HCT116 (cell line): ENCODE measurements at regions not wholly inside any gene's neighbourhood (a gene's known extent, or its start where the extent isn't known, plus 50 kb on each side); places are given as distances from the start of the nearest gene placed in this dataset.

Experiments
- ATAC-seq: fragments of 200-7000 bp; cut with Tn5 transposase; 2 replicates; pipeline ENCODE4 v1.9.1; 2020; ENCODE audit warnings: mild to moderate bottlenecking, moderate library complexity
- BruUV-seq: library from RNA; stranded (reverse); fragments of 400-500 nt; replicated peaks from 2 replicates; lab custom pipeline; 2021; lab: Mats Ljungman, UMichigan
- CTCF ChIA-PET: fragments of 300-600 bp; sonication (Branson Sonifier 250); formaldehyde crosslinking; loops from one replicate; lab custom pipeline; 2021; ENCODE audit warnings: antibody characterized with exemption; lab: Charles Lee
- POLR2A ChIA-PET: fragments of 300-600, 350-600 bp; sonication (Branson Sonifier 250); formaldehyde crosslinking; loops from one replicate; lab custom pipeline; 2021; ENCODE audit warnings: antibody characterized with exemption; lab: Charles Lee
- RAD21 ChIA-PET, 2 experiments: fragments of 300-600 bp; sonication (Branson Sonifier 250); formaldehyde crosslinking; loops; one replicate each; lab custom pipeline; 2023; ENCODE audit warnings: low total read pairs in 2 of 2; ENCODE audit not compliant: uncharacterized antibody in 2 of 2, unreplicated experiment in 2 of 2, low non-redundant PET in 1 of 2; lab: Charles Lee
- DNase-seq: peaks from one replicate; pipeline ENCODE4 v3.0.0-alpha.2; 2010; ENCODE audit warnings: low read depth, low spot score
- H2AFZ ChIP-seq: fragments of 200-600 bp; shearing (Covaris generic), sonication (generic); 2 replicates; pipeline ENCODE4 v1.6.1; 2017; ENCODE audit warnings: low read depth, mixed run types, mixed read lengths, antibody characterized with exemption, low read length; ENCODE audit not compliant: poor library complexity, severe bottlenecking
- H3K27ac ChIP-seq: 2 replicates; pipeline ENCODE4 v1.5.1; 2012; ENCODE audit warnings: low read depth, low read length
- H3K27me3 ChIP-seq: fragments of 200-600 bp; sonication (generic); 2 replicates; pipeline ENCODE4 v1.6.1; 2016; ENCODE audit warnings: mixed run types, low read length, mixed read lengths; ENCODE audit not compliant: insufficient read depth
- H3K36me3 ChIP-seq, 2 experiments: fragments of 200-500 bp in 1 of 2; fragments of 200-600 bp in 1 of 2; sonication (Bioruptor generic) in 1 of 2; sonication (generic) in 1 of 2; 2 replicates each; pipeline versions ENCODE4 v1.5.1 to v1.6.1; 2014 to 2016; ENCODE audit warnings: low read length in 2 of 2, inconsistent platforms in 1 of 2, mixed read lengths in 1 of 2, mixed run types in 1 of 2; ENCODE audit not compliant: insufficient read depth in 2 of 2, control insufficient read depth in 1 of 2
- H3K4me1 ChIP-seq, 2 experiments: fragments of 200-600 bp in 1 of 2; sonication (generic) in 1 of 2; 2 replicates each; pipeline versions ENCODE4 v1.5.1 to v1.6.1; 2012 to 2017; ENCODE audit warnings: low read length in 2 of 2, inconsistent platforms in 1 of 2, mild to moderate bottlenecking in 1 of 2, mixed read lengths in 1 of 2, mixed run types in 1 of 2, moderate library complexity in 1 of 2; ENCODE audit not compliant: insufficient read depth in 2 of 2, control insufficient read depth in 1 of 2
- H3K4me2 ChIP-seq: fragments of 200-600 bp; sonication (generic); 2 replicates; pipeline ENCODE4 v1.6.1; 2017; ENCODE audit warnings: mixed run types, low read length, mixed read lengths
- H3K4me3 ChIP-seq, 2 experiments: fragments of 200-600 bp in 1 of 2; sonication (generic) in 1 of 2; replicated peaks in 1 of 2; 2 replicates each; pipeline ENCODE4 v1.5.1; 2011 to 2016; ENCODE audit warnings: low read length in 2 of 2, control low read depth in 1 of 2, low read depth in 1 of 2, mild to moderate bottlenecking in 1 of 2, mixed read lengths in 1 of 2, mixed run types in 1 of 2
- H3K79me2 ChIP-seq: fragments of 200-600 bp; sonication (generic); 2 replicates; pipeline ENCODE4 v1.6.1; 2017; ENCODE audit warnings: mild to moderate bottlenecking, mixed run types, low read length, moderate library complexity, mixed read lengths; ENCODE audit not compliant: insufficient read depth
- H3K9ac ChIP-seq: fragments of 200-600 bp; sonication (generic); 2 replicates; pipeline ENCODE4 v1.6.1; 2016; ENCODE audit warnings: low read length, mixed read lengths
- H3K9me2 ChIP-seq: fragments of 200-600 bp; sonication (generic), shearing (Covaris generic); 2 replicates; pipeline ENCODE4 v1.6.1; 2017; ENCODE audit warnings: mixed run types, mild to moderate bottlenecking, moderate library complexity; ENCODE audit not compliant: insufficient read depth
- H3K9me3 ChIP-seq, 2 experiments: fragments of 200-500 bp in 1 of 2; fragments of 200-600 bp in 1 of 2; sonication (Bioruptor generic) in 1 of 2; sonication (generic) in 1 of 2; 2 replicates each; pipeline ENCODE4 v1.6.1; 2014 to 2017; ENCODE audit warnings: low read length in 2 of 2, mixed read lengths in 2 of 2, inconsistent platforms in 1 of 2, low read depth in 1 of 2, mild to moderate bottlenecking in 1 of 2, mixed run types in 1 of 2, moderate library complexity in 1 of 2; ENCODE audit not compliant: control insufficient read depth in 1 of 2, insufficient read depth in 1 of 2
- H4K20me1 ChIP-seq: fragments of 200-600 bp; sonication (generic), shearing (Covaris generic); 2 replicates; pipeline ENCODE4 v1.6.1; 2017; ENCODE audit warnings: mixed run types, mild to moderate bottlenecking, moderate library complexity; ENCODE audit not compliant: insufficient read depth
- CEBPB ChIP-seq: IDR thresholded peaks from 2 replicates; pipeline ENCODE4 v1.6.1; 2012; ENCODE audit warnings: low read depth
- REST ChIP-seq: IDR thresholded peaks from 2 replicates; pipeline ENCODE4 v1.6.1; 2012; ENCODE audit warnings: low read depth
- ZBTB33 ChIP-seq: IDR thresholded peaks from 2 replicates; pipeline ENCODE4 v1.6.1; 2011; ENCODE audit warnings: mild to moderate bottlenecking, low read length, moderate library complexity; ENCODE audit not compliant: insufficient replicate concordance; ENCODE audit errors: extremely low read depth
- ZFX ChIP-seq: fragments of 450-650 bp; IDR thresholded peaks from 2 replicates; pipeline ENCODE4 v1.6.1; 2017
- intact Hi-C: fragments of 100-400 bp; cut with micrococcal nuclease; formaldehyde crosslinking; loops from 2 replicates; pipeline ENCODE4 v1.10.0; 2022

- Histone ChIP-seq H3K79me2 (no peaks in the 10 kb centered on the region), H3K9ac (no peak overlapping the region), H3K4me1 (no peaks in the 10 kb centered on the region), H2AFZ (no peak overlapping the region), H3K9me2 (no peaks in the 10 kb centered on the region), H4K20me1 (no peaks in the 10 kb centered on the region), H3K9me3 (no peaks in the 10 kb centered on the region), H3K36me3 (no peaks in the 10 kb centered on the region), H3K4me3 (no peak overlapping the region), H3K27me3 (no peaks in the 10 kb centered on the region), H3K4me2 (no peak overlapping the region), H3K27ac (no peak overlapping the region)
- CTCF ChIA-PET: interaction anchor here (1.3 kb wide), 1 partner anchor 394 kb away, joined by 3 read pairs; no protein-coding TSS in a partner anchor
- ATAC-seq (no peak), DNase-seq (no peak)
- TF ChIP-seq ZBTB33 (no peak), CEBPB (no peak)
- BruUV-seq: no TSS peak
- intact Hi-C loops: no loop called here
- POLR2A ChIA-PET: no interaction called here
- RAD21 ChIA-PET: no interaction called here
Measured at GRCh38 chr13:50518131-50518530, 325.4 kb downstream of the DLEU7 start.

DNA sequence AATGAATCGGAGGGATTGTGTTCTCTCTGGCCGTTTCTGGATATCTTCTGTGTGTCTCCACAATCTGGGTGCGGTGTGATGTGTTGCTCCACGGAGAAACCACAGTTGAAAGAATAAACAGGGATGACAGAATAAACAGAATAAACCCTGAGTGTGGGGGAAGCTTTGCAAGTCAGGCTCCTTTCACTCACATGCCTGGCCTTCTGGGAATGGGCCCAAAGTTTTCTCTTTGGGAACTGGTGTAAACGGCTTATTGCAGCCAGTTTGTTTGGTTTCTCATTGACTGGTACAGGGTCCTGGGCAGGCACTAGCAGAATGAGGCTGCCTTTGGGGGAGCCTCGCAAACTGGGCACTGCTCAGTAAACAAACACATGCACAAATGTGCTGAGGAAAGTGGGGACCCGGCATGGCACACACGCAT, 324.7 kb downstream of the DLEU7 start:
- no peak overlapping the region for H3K27ac ChIP-seq
- ATAC-seq (no peak), DNase-seq (no peak)
- no peak overlapping the region for H2AFZ ChIP-seq
- no peaks in the 10 kb centered on the region for H3K9me3 ChIP-seq
- H3K9me2 ChIP-seq: no peaks in the 10 kb centered on the region
- no peaks in the 10 kb centered on the region for H3K27me3 ChIP-seq
- ChIA-PET POLR2A (no interaction called here), CTCF (no interaction called here), RAD21 (no interaction called here)
- H4K20me1 ChIP-seq: no peaks in the 10 kb centered on the region
- no peak overlapping the region for H3K4me2 ChIP-seq
- no peak overlapping the region for H3K9ac ChIP-seq
- TF ChIP-seq REST: no peak
- no peak for TF ChIP-seq ZFX
- H3K4me3 ChIP-seq: no peak overlapping the region
- H3K4me1 ChIP-seq: no peaks in the 10 kb centered on the region
- intact Hi-C loops: no loop called here
- H3K36me3 ChIP-seq: no peaks in the 10 kb centered on the region
- no TSS peak for BruUV-seq
- no peaks in the 10 kb centered on the region for H3K79me2 ChIP-seq
